Endothelial cell of umbilical vein (primary cell): ENCODE measurements at regions not wholly inside any gene's neighbourhood (a gene's known extent, or its start where the extent isn't known, plus 50 kb on each side); places are given as distances from the start of the nearest gene placed in this dataset.

Experiments used
- BruUV-seq: library from RNA; stranded (reverse); fragments of 400-500 nt; replicated peaks from 2 replicates; lab custom pipeline; 2021; lab: Mats Ljungman, UMichigan
- CTCF ChIA-PET: fragments of 300-600, 350-600 bp; sonication (Branson Sonifier 250); formaldehyde crosslinking; loops from one replicate; lab custom pipeline; 2021; ENCODE audit warnings: antibody characterized with exemption, inconsistent platforms; lab: Charles Lee
- POLR2A ChIA-PET: fragments of 300-600, 350-600 bp; sonication (Branson Sonifier 250); formaldehyde crosslinking; loops from one replicate; lab custom pipeline; 2021; ENCODE audit warnings: antibody characterized with exemption, inconsistent platforms; lab: Charles Lee
- DNase-seq: peaks from one replicate; pipeline ENCODE4 v3.0.0-alpha.2; 2011; ENCODE audit warnings: low read depth, low spot score
- FAIRE-seq: peaks from 2 replicates; lab custom pipeline; 2011; peaks lifted over from hg19 to GRCh38; lab: Jason Lieb, UNC
- H2AFZ ChIP-seq: 2 replicates; pipeline ENCODE4 v1.6.0; 2012; ENCODE audit warnings: low read depth, low read length, control low read depth, inconsistent platforms
- H3K27ac ChIP-seq: 2 replicates; pipeline ENCODE4 v1.5.1; 2011; ENCODE audit warnings: low read depth, mild to moderate bottlenecking, control low read depth, low read length, moderate library complexity; ENCODE audit not compliant: insufficient read depth
- H3K27me3 ChIP-seq, 2 experiments: 2 replicates each; pipeline versions ENCODE4 v1.6.0 to v1.6.1; 2011; ENCODE audit warnings: low read length in 2 of 2, mixed read lengths in 1 of 2; ENCODE audit not compliant: control insufficient read depth in 2 of 2, insufficient read depth in 2 of 2
- H3K36me3 ChIP-seq, 2 experiments: 2 replicates in 1 of 2; 3 replicates in 1 of 2; pipeline ENCODE4 v1.5.1; 2011; ENCODE audit warnings: low read length in 2 of 2, mild to moderate bottlenecking in 1 of 2, moderate library complexity in 1 of 2; ENCODE audit not compliant: control insufficient read depth in 2 of 2, insufficient read depth in 2 of 2; ENCODE audit errors: extremely low read depth in 1 of 2
- H3K4me1 ChIP-seq: 3 replicates; pipeline ENCODE4 v1.5.1; 2011; ENCODE audit warnings: mild to moderate bottlenecking, low read length; ENCODE audit not compliant: control insufficient read depth, insufficient read depth; ENCODE audit errors: extremely low read depth
- H3K4me2 ChIP-seq: 2 replicates; pipeline ENCODE4 v1.6.1; 2011; ENCODE audit warnings: low read length, control low read depth, mixed read lengths; ENCODE audit not compliant: insufficient read depth
- H3K4me3 ChIP-seq, 3 experiments: fragments of 200-600 bp in 1 of 3; sonication (generic), shearing (Covaris generic) in 1 of 3; replicated peaks in 1 of 3; 2 replicates each; pipeline ENCODE4 v1.5.1; 2011 to 2016; ENCODE audit warnings: control low read depth in 3 of 3, low read length in 3 of 3, mild to moderate bottlenecking in 2 of 3, inconsistent platforms in 1 of 3, low read depth in 1 of 3, moderate library complexity in 1 of 3; ENCODE audit not compliant: insufficient read depth in 1 of 3
- H3K79me2 ChIP-seq: 2 replicates; pipeline ENCODE4 v1.6.0; 2012; ENCODE audit warnings: low read length, inconsistent platforms; ENCODE audit not compliant: control insufficient read depth, insufficient read depth
- H3K9ac ChIP-seq: replicated peaks from 2 replicates; pipeline ENCODE3; 2011; ENCODE audit warnings: low read length, control low read depth; ENCODE audit not compliant: insufficient read depth; ENCODE audit errors: extremely low read depth
- H3K9me1 ChIP-seq: replicated peaks from 3 replicates; pipeline ENCODE4 v1.6.0; 2011; ENCODE audit warnings: mild to moderate bottlenecking, low read length; ENCODE audit not compliant: control insufficient read depth, insufficient read depth; ENCODE audit errors: extremely low read depth
- H3K9me3 ChIP-seq: replicated peaks from 2 replicates; pipeline ENCODE4 v1.5.1; 2012; ENCODE audit warnings: low read length, inconsistent platforms; ENCODE audit not compliant: control insufficient read depth, insufficient read depth
- H4K20me1 ChIP-seq: replicated peaks from 2 replicates; pipeline ENCODE3; 2011; ENCODE audit warnings: mild to moderate bottlenecking, low read length; ENCODE audit not compliant: control insufficient read depth, insufficient read depth; ENCODE audit errors: extremely low read depth
- EZH2 ChIP-seq: IDR thresholded peaks from 2 replicates; pipeline ENCODE4 v1.6.1; 2012; ENCODE audit warnings: borderline replicate concordance, low read depth, mild to moderate bottlenecking, moderate library complexity, low read length, inconsistent platforms; ENCODE audit not compliant: severe bottlenecking
- POLR2AphosphoS5 ChIP-seq: IDR thresholded peaks from 2 replicates; pipeline ENCODE4 v1.6.1; 2012; ENCODE audit warnings: low read depth, mild to moderate bottlenecking, control low read depth, low read length, moderate library complexity; ENCODE audit not compliant: insufficient read depth
- dilution Hi-C: fragments of 300-500 bp; cut with MboI; formaldehyde crosslinking; loops from one replicate; pipeline ENCODE4 v1.15.0; 2019; ENCODE audit warnings: low sequenced_read_pairs; ENCODE audit not compliant: extremely low pct_ligation_motif_present
- intact Hi-C: fragments of 100-400 bp; cut with micrococcal nuclease; formaldehyde crosslinking; loops from one replicate; pipeline ENCODE4 v1.10.0; 2022

DNA sequence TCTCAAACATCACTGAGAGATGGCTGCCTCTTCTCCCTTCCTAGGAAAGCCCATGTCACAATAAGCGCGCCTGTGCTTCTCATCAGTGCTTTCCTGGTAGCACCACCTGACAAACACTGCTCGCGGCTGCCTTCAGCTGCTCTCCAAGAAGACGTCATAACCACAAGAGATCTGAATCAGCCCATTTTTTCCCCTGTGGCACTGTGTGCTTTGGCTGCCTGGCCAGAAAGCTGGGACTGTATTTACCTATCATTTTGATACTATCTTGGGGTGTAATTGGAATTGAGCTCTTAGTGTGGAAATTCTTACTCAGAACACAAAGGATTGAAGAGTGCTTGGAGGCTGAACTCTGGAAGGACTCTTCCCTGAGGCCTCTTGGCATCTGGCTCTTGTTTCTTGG, 50.3 kb upstream of the EHF start:
- Histone ChIP-seq H3K9me3 (no peaks in the 10 kb centered on the region), H3K4me2 (no peak overlapping the region), H3K79me2 (no peaks in the 10 kb centered on the region), H4K20me1 (no peaks in the 10 kb centered on the region), H3K27me3 (peaks cover 1 to 9% of the 10 kb centered on the region in 2 experiments), H3K4me1 (no peaks in the 10 kb centered on the region), H3K27ac (no peak overlapping the region), H3K9ac (no peak overlapping the region), H2AFZ (no peak overlapping the region), H3K9me1 (no peaks in the 10 kb centered on the region), H3K36me3 (no peaks in the 10 kb centered on the region), H3K4me3 (no peak overlapping the region)
- DNase-seq (no peak), FAIRE-seq (no peak)
- dilution Hi-C loops (no loop called here), intact Hi-C loops (no loop called here)
- ChIA-PET POLR2A (no interaction called here), CTCF (interaction anchor here (1.0 kb wide), 1 partner anchor 57 kb away, joined by 4 read pairs; the partner anchor contains the start of gene ELF5)
- TF ChIP-seq EZH2 (no peak), POLR2AphosphoS5 (no peak)
- BruUV-seq: no TSS peak
